ENCODE measurements at regions not wholly inside any gene's neighbourhood (a gene's known extent, or its start where the extent isn't known, plus 50 kb on each side); places are given as distances from the start of the nearest gene placed in this dataset.

- TF ChIP-seq EP300 (IDR thresholded peaks at IDR 0.05; ENCODE audit: borderline replicate concordance in 1 of 2, control insufficient read depth in 1 of 2, low read depth in 2 of 2, low read length in 2 of 2) (no peak), ZNF207 (IDR thresholded peaks at IDR 0.05; ENCODE audit: borderline replicate concordance) (no peak), PKNOX1 (IDR thresholded peaks at IDR 0.05) (no peak), LARP7 (IDR thresholded peaks at IDR 0.05) (no peak), RUNX3 (IDR thresholded peaks at IDR 0.05; ENCODE audit: low read length) (no peak), SMC3 (IDR thresholded peaks at IDR 0.05; ENCODE audit: borderline replicate concordance, low read length) (no peak), ESRRA (IDR thresholded peaks at IDR 0.05; ENCODE audit: low read length) (no peak)
Measured at GRCh38 chr2:38461470-38461869, 84.4 kb upstream of the ATL2 start.
